ACC112 (cell line): ENCODE measurements at regions not wholly inside any gene's neighbourhood (a gene's known extent, or its start where the extent isn't known, plus 50 kb on each side); places are given as distances from the start of the nearest gene placed in this dataset.
"Not testable (repeated sequence)": the region's sequence is repeated elsewhere in the genome, so short reads cannot be mapped to it uniquely, and the experiment has no call there.

Experiments used
- H2AFZ ChIP-seq: fragments of 200-600 bp; sonication (generic); one replicate; pipeline ENCODE4 v1.6.0; 2017; ENCODE audit warnings: antibody characterized with exemption, low read length; ENCODE audit not compliant: unreplicated experiment
- H3K27ac ChIP-seq: fragments of 200-600 bp; sonication (generic); 2 replicates; pipeline ENCODE4 v1.5.1; 2014; ENCODE audit warnings: low read depth, mild to moderate bottlenecking, antibody characterized with exemption, low read length, moderate library complexity
- H3K27me3 ChIP-seq: fragments of 200-600 bp; sonication (generic); 2 replicates; pipeline ENCODE4 v1.6.1; 2014; ENCODE audit warnings: mild to moderate bottlenecking, antibody characterized with exemption, low read length, moderate library complexity, mixed read lengths; ENCODE audit not compliant: insufficient read depth
- H3K36me3 ChIP-seq: fragments of 200-600 bp; sonication (generic); 2 replicates; pipeline ENCODE4 v1.6.1; 2016; ENCODE audit warnings: mild to moderate bottlenecking, antibody characterized with exemption, low read length, moderate library complexity, mixed read lengths; ENCODE audit not compliant: insufficient read depth
- H3K4me1 ChIP-seq: fragments of 200-600 bp; sonication (generic); one replicate; pipeline ENCODE4 v1.6.1; 2016; ENCODE audit warnings: low read length, mixed read lengths; ENCODE audit not compliant: insufficient read depth, unreplicated experiment, control insufficient read depth
- H3K4me3 ChIP-seq: fragments of 200-600 bp; sonication (generic); 2 replicates; pipeline ENCODE4 v1.5.1; 2014; ENCODE audit warnings: mild to moderate bottlenecking, low read depth, low read length
- H3K79me2 ChIP-seq: fragments of 200-600 bp; sonication (generic); one replicate; pipeline ENCODE4 v1.6.0; 2016; ENCODE audit warnings: low read length; ENCODE audit not compliant: control insufficient read depth, unreplicated experiment, insufficient read depth

- H3K27me3 ChIP-seq = no peaks in the 10 kb centered on the region; the same call in 1 of the 2 replicates
- H3K27ac ChIP-seq = no peak overlapping the region
- no peaks in the 10 kb centered on the region for H3K79me2 ChIP-seq
- no peak overlapping the region for H2AFZ ChIP-seq
- H3K4me3 ChIP-seq = no peak overlapping the region
- H3K36me3 ChIP-seq = no peaks in the 10 kb centered on the region
- H3K4me1 ChIP-seq = no peaks in the 10 kb centered on the region
Measured at GRCh38 chr4:153880983-153881382, 92.1 kb upstream of the SFRP2 start.

DNA sequence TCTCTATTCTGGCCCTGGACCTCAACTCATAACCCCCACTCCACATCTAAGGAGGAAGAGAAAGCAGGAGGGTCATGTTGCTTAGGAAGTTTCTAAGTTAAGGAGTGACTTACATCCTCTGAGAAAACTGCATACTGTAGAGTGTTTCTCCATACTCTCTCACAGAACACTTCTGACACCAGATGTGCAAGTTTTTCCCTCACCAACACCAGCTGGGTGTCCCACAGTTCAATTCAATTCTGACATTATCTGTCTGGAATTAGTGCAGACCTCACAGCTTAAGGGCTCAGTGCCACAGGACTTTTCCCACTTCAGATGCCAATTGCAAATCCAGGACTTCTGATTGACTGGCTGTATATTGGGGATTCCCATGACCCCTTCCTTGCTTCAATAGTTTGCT, 89.0 kb upstream of the SFRP2 start:
- Histone ChIP-seq H3K4me1 (no peaks in the 10 kb centered on the region), H3K4me3 (no peak overlapping the region), H3K27ac (no peak overlapping the region), H2AFZ (no peak overlapping the region), H3K36me3 (no peaks in the 10 kb centered on the region), H3K27me3 (no peaks in the 10 kb centered on the region), H3K79me2 (no peaks in the 10 kb centered on the region)

- Histone ChIP-seq H3K4me1 (no peaks in the 10 kb centered on the region), H3K79me2 (no peaks in the 10 kb centered on the region), H3K27ac (no peak overlapping the region), H2AFZ (no peak overlapping the region), H3K4me3 (no peak overlapping the region), H3K36me3 (no peaks in the 10 kb centered on the region), H3K27me3 (0 out of 2 replicates have a peak, but pooled peaks cover 3% of the 10 kb centered on the region)
Measured at GRCh38 chr4:153873741-153874140, 84.9 kb upstream of the SFRP2 start.

DNA sequence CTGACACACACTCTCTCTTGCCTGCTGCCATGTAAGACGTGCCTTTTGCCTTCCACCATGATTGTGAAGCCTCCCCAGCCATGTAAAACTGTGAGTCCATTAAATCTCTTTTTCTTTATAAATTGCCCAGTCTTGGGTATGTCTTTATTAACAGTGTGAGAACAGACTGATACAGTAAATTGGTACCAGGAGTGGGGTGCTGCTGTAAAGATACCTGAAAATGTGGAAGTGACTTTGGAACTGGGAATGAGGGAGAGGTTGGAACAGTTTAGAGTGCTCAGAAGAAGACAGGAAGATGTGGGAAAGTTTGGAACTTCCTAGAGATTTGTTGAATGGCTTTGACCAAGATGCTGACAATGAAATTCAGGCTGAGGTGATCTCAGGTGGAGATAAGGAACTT, 77.9 kb upstream of the SFRP2 start:
- not testable (repeated sequence) for H3K27ac ChIP-seq, H3K4me3 ChIP-seq, H3K4me1 ChIP-seq, H3K79me2 ChIP-seq, H2AFZ ChIP-seq, H3K27me3 ChIP-seq, H3K36me3 ChIP-seq

- H3K4me3 ChIP-seq = no peak overlapping the region
- peaks cover 6% of the 10 kb centered on the region for H3K4me1 ChIP-seq
- H3K79me2 ChIP-seq = no peaks in the 10 kb centered on the region
- no peaks in the 10 kb centered on the region for H3K27me3 ChIP-seq
- H3K27ac ChIP-seq = no peak overlapping the region
- H2AFZ ChIP-seq = no peak overlapping the region
- H3K36me3 ChIP-seq = no peaks in the 10 kb centered on the region
Measured at GRCh38 chr4:153852501-153852900, 63.6 kb upstream of the SFRP2 start.

- Histone ChIP-seq H3K27ac (no peak overlapping the region), H3K79me2 (no peaks in the 10 kb centered on the region), H2AFZ (no peak overlapping the region), H3K4me3 (no peak overlapping the region), H3K27me3 (no peaks in the 10 kb centered on the region), H3K4me1 (peaks cover 6% of the 10 kb centered on the region), H3K36me3 (no peaks in the 10 kb centered on the region)
Measured at GRCh38 chr4:153850533-153851280, 61.8 kb upstream of the SFRP2 start.

GRCh38 chr4:153844144-153844543, 55.3 kb upstream of the SFRP2 start:
- Histone ChIP-seq H3K4me1 (peaks cover 6% of the 10 kb centered on the region), H2AFZ (no peak overlapping the region), H3K27me3 (no peaks in the 10 kb centered on the region)

More at GRCh38 chr4:153844144-153844543, 55.3 kb upstream of the SFRP2 start:
- Histone ChIP-seq H3K79me2 (no peaks in the 10 kb centered on the region), H3K4me3 (no peak overlapping the region), H3K27ac (no peak overlapping the region), H3K36me3 (no peaks in the 10 kb centered on the region)
